Activated T-cell treated with anti-CD3 and anti-CD28 coated beads for 4 hours (primary cell): ENCODE measurements at regions not wholly inside any gene's neighbourhood (a gene's known extent, or its start where the extent isn't known, plus 50 kb on each side); places are given as distances from the start of the nearest gene placed in this dataset.

Experiments
- DNase-seq: peaks from one replicate; pipeline ENCODE4 v3.0.0-alpha.2; 2020

DNA sequence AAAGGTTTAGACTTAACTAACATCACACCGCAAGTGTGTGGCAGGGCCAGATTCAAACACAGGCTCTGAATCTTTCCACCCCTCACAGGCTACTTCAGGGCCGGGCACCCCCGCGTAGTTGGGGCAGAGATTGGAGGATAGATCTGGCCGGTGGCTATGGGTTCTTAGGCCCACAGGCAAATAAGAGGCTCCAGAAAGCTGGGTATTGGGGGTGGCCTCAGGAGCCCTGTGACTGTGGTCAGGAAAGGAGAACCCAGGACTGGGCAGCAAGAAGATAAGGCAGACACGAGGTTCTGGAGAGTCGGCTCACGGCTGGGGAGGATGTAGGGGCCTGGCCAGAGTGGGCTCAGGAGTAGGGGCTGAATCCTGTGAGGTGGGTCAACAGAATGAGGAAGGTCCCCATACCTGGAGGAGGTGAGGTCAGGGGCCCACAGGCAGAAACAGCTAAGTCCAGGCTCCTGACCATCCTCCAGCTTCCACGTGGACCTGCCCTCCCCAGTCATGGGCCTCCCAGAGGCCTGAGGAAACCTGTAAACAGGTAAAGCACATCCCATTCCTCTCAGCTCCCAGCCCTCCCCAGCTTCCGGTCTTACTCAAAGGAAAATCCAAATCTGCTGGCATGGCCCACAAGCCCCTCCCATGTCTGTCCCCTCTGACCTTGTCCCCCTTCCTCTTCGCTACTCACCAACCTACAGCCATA lies 306.2 kb downstream of the MATN1 start:
- DNase-seq: no peak

DNA sequence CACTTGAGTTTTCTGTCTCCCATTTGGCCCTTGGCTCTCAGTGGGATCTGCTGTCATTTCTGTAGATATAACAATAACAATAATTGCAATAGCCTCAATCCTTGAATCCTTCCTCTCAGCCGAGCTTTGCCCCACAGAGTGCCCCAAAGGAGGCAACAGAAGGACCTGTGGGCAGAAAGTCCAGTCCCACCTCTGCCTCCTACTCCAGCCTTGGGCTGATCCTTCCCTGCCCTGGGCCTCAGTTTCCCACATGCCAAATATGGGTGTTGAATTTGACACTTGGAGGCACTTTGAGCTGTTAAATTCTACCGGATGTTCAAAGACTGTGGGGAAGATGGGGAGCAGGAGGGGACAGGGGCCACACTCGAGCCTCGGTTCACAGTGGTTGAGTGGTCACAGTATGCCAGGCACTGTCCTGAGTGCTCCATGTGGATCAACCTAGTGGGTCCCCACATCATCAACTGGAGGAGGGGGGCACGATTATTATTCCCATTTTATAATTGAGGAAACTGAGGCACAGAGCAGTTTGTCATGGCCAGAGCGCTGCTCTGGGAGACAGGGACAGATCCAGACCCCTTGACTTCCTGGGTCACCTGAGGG lies 307.1 kb downstream of the MATN1 start:
- DNase-seq: no peak

DNA sequence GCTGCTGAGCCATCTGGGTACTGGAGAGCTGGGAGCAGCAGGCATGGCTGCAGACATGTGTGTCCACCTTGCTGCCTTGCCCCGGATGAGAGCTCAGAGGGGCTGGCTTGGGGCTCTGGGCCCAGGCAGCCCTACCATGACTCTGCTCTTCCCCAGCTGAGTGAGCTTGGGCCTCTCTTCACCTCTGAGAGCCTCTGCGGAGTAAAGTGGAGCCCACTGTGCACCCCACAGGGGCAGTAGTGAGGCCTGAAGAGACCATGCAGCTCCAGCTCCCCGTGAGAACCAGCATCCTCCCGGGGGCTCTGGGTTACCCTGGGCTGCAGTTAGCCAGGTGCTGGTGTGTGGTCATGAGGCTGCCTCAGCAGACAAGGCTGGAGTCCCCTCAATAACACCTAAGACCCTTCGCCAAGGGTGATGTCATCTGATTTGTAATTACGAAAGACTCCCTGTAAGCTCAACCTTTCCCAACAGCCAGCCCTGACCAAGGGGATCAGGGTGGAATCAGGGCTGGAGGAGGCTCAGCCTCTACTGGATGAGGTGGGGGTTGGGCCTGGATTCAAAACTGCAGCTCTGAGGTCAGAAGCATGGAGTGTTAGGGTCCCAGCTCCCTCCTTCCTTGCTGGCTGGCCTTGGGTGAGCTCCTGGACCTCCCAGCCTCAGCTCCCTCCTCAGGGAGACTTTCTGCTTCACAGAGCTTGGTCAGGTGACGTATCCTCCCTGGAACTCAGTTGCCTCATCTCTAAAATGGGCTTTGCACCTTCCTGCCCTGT lies 308.0 kb downstream of the MATN1 start:
- DNase-seq: no peak

DNA sequence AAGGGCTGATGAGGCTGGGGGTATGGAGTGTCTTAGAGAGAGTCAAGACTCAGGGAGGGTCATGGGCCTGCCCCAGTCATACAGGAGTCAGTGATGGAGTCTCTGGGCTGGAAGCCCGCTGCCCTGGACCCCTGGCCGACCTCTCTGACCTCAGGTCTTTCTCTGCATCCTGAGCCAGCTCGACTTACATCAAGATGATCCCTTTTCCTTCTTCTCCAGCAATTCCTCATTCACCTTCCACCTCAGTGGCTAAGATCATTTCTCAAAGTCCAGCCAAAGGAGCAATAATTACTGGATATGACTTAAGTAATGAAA lies 308.6 kb downstream of the MATN1 start:
- DNase-seq: no peak

DNA sequence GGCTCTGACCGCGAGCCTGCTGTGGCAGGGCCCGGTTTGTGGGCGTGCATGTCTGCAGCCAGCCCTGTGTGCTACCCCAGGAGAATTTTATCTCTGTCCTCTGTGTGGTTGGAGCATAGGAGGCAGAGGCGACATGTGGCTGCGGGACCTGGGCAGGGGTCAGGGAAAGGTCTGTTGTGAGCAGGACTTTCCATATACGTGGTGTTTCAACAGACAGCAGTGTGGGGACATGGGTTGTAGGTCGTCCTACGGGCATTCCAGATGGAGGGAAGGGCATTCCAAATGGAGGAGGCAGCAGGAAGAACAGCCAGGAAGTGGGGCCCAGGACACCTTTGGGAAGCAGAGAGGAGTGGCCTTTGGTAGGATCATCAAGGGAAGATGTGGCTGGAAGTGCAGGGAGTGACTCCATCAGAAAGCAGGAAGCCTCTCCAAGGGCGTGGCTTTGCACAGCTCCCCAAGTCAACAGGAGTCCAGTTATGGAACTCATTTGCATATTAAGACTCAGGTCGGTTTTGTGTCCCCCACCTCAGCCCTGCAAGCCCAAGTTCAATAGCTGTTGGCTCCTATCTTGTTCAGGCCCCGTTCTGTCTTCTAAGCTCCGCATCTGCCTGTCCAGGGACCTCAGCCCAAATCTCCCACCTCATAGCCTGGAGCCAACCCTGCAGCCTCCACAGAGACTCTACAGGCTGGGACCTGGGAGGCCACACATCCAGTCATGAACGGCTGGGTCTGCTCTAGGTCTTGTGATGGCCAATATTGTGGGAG lies 309.1 kb downstream of the MATN1 start:
- DNase-seq: no peak

DNA sequence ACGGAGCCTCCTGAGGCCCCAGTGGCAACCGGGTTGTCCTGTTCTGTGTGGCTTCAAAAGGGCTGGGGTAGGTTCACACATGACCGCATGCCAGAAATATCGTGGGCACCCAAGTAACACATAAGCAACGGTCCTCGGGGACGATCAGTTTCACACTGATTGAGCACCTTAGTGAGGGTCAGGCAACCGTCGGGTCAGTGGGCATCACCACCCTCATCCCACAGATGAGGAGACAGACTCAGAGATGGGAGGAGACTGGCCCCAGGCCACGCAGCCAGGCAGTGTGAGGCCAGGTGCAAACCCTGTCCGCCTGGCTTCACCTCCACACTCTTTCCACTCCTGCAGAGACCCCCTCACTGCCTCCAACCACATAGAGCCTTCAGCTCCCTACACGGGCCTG lies 309.8 kb downstream of the MATN1 start:
- no peak for DNase-seq

DNA sequence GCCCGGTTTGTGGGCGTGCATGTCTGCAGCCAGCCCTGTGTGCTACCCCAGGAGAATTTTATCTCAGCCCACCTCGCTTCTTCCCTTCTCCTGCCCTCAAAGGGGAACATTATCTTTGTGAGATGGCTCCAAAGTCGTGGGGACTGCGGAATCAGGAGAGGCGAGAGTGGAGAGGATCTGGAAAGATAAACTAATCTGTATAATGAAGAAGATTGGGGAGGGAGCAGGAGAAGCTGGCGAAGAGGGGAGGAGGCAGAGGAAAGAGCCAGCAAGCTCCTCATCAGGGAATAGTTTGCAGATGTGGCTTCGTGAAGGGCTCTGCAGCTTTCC lies 310.3 kb downstream of the MATN1 start:
- no peak for DNase-seq

DNA sequence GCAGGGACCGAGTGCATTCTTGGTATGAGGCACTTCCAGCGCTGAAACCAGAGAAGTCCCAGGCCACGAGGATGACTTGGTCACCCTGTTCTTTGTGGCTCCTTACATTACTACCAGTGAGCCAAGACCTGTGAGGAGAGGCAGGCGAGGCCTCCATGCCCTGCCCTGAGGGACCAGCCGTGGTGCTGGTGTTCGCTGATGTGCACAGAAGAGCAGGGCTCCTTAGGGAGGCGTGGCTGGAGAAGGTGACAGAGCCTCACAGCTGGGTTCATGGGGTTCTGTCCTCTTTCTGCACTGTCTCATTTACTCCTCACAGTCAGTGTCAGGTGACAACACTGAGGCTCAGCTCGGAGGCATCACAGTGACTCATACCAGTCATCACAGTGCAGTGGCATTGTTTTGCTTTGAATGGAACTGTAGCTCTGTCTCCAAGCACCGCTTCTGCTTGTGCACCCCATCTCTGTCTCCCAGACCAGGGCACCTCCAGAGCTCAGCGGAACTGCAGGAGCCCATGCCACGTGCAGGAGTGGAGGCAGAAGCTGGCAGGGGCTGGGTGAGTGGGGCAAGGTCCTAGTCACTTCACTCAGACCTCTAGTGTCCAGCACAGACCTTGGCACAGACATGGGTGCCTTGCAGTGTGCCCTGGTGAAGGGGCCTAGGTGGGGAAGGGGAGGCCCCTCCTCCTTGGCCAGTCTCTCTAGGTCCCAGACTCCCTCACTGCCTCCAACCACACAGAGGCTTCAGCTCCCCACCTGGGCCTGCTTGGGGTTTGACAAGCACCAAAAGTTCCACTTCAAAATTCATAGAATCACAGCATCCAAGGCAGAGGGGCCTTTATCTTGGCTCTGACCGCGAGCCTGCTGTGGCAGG lies 310.9 kb downstream of the MATN1 start:
- no peak for DNase-seq

DNA sequence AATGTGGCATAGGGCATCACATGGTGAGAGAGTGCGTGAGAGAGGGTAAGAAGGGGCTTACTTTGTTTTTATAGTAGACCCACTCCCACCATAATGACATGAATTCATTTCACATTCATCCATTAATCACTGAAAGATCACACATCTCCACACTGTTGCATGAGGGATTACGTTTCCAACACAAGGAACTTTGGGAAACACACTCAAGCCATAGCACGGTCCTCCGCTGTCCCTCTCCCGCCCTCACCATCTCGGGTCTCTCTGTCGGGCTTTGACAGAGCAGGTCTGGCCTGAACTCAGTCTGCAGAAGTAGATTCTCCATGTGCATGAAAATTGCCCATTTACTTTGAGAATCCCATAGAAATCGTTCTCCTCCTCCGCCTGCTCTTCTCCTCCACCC lies 312.2 kb downstream of the MATN1 start:
- no peak for DNase-seq

DNA sequence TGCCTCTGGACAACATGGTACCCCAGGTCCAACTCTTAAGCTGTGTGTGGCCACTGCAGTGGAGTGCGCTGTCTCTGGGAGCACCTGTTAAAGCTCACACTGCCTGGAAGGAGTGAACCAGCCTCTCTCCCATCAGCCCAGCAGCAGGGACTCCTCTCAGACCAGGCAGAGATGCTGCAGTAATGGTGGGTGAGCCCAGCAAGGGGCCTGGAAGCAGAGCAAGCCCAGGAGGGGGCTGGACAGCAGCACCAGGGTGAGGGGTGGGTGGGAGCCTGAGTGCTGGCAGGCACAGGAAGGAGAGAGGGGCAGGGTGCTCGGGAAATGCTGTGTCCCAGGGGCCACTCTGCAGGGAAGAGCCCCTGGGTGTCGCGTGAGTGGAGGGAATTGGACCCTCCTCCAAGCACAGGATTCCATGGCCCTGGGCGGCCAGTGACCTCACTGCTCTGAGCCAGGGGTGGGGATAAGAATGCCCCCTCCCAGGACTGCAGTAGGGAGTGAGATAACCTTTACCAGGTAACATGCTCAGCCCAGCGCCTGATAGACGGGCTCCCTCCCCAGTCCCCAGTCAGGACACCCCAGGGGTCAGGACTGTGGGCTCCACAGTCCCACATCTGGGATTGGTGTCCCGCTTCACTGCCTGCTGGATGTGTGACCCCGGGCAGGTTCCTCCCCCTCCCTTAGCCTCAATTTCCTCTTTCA lies 313.1 kb downstream of the MATN1 start:
- no peak for DNase-seq

DNA sequence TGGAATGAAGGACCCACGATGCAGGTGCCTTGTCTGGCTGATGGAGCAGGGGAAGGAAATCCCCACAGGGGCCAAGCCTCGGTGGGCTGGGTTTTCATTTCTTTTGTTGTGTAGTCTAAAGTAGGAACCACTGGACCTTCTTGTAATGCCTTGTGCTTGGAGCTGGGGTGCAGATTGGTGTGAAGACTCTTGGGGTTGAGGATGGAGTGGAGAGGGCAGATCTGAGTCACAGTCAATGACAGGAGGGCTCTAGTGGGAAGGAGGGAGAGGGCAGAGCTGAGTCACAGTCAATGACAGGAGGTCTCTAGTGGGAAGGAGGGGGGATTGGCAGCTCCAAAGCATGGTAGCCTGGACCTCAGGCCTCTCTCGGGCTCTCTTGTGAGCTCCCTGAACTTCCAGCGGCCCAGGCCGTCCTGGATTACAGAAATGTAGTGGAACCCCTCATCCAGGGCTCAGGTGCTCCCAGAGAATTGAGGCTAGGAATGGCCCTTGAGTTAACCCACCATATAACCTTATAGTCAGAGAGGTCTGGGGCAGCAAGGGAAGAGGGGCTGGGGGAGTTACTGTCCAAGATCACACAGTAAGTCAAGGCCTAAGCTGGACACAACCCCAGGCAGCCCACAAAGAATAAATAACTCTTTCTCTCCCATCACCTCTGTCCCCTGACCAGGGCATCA lies 313.8 kb downstream of the MATN1 start:
- no peak for DNase-seq

DNA sequence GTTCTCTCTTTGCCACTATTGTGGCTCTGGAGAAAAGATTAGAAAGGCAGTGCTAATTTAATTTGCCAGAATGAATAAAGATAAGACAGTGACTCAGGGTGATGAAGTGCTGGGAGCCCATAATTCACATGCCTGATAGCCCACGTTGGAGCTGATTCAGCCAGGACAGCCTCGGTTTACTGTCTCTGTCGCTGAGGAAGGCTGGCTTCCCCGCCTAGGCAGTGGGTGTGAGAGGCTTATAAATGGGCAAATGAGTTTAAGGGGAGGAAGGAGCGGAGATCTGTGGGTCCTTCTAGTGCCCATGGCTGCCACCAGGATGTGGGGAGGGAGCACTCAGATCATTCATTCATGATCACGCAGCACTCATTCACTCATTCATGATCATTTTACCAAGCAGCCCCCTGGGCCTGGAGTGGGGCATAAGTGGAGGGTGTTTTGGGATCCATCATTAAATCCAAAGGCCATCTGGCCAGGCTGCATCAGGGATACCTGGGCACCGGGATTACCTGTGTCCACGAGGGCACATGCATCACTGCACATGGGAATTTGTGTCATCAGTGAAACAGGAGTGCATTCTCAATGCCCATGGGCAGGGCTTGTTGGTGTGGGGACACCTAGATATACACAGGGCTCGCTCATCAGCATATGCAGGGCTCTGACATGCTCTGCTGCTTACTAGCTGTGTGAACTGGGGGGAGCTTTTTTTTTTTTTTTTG lies 315.4 kb downstream of the MATN1 start:
- no peak for DNase-seq

DNA sequence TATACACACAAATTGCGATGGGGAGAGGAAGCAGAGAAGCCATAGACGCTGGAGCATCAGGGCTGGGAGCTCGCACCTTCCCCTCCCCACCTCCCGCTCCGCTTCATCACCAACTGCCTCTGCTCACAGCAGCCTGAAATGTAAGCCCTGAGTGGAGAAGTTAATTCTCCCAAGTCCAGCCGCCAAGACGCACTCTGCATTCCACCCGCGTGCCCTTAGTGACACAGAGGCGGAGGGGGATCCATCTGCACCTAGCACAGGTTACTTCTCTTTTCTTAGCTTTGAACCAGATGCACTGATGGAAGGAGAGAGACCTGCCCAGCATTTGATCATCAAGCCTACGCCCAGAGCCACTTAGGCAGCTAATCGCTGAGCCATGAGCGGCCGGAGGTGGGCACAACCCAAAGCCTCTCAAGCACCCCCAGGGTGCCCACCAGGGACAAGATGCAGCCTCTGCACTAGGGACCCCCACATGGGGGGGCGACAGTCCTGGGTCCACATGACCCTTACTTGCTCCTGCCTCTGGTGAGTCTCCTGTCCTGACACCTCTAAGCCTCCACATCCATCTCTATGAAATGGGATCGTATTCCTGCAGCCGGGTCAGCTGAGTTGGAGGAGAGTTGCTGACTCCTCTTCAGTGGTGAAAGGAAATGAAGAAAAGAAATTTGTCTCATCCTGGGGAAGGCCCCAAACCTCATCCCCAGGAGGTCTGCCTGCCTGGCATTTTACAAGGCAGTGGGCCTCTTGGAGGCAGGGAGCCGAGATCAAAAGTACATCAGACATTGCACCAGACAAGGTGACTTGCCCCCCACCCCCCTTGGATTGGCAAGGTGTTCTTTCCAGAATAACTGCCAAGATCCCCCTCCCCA lies 316.2 kb downstream of the MATN1 start:
- no peak for DNase-seq

DNA sequence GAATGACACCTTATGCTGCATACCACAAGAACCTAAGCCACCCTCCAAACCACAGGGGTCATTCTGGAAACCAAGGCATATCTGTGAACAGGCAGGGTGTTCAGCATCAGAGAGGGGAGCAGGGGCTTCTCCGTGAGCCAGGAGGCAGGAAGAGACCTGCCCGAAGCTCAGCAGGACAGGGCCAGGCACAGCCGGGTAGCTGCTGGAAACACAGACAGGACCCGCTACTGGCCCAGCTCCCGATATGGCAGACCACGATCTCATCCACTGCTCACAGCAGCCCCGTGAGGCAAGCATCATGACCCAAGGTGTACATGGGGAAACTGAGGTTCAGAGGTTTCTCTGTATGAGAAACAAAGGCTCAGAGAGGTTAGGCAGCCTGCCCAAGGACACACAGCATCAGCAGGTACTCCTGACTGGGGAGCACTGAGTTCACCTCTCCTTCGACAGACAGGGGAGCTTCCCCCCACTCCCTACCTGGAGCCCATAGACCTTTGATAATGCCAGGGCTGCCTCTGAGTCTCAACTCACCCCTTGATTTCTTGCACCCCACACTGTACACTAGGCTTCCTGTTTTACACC lies 317.7 kb downstream of the MATN1 start:
- no peak for DNase-seq

DNA sequence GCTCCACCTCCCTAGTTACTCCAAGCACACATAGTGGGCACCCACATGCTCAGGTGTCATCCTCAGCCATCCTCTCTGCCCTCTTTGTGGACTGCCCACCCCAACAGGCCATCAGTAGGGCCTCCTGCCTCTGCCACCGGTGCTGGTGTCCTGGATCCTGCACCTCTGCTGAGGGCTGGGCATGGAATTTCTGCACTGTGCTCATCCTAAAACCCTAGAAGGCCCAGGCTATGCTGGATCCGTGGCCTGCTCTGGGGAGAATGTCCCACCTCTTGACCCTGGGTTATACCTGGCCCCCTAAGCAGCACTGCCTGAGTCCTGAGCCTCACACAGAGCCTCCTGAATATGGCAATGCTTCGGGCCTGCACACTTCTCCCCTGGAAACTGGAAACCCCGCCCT lies 318.3 kb downstream of the MATN1 start:
- DNase-seq: no peak

DNA sequence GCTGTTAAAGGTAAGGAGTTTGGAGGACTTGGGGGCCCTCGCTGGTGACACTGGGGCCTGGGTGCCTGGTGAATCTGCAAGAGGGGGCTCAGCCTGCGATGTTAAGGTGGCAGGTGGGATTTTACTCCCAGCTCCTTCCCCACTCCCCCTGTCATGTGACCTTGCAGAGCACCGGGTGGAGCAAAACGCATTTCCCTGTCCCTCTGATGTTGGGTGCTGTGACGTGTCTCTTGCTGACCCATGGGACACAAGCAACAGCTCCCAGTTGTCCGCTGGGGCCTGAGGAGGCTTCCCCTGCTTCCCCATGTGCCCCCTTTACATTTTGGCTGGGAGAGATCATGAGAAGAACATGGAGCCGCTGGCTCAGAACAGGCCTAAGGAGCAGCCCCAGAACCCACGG lies 319.0 kb downstream of the MATN1 start:
- no peak for DNase-seq

DNA sequence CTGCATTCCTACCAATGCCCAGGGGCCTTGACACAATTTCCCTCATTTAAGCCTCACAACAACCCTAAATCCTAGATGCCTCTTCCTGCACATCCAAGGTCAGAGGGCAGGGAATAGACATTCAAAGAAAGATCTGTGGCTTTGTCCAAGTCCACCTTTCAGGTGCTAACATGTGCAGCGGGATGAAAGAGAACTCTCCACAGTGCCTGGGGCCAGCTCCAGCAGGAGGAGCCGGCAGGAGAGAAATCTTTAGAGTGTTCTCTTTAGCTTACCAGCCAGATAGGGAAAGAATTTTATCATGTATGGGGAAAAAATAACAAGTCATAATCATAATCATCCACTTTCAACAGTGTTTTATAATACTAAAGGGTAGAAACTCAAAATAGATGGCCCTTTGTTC lies 319.7 kb downstream of the MATN1 start:
- no peak for DNase-seq

DNA sequence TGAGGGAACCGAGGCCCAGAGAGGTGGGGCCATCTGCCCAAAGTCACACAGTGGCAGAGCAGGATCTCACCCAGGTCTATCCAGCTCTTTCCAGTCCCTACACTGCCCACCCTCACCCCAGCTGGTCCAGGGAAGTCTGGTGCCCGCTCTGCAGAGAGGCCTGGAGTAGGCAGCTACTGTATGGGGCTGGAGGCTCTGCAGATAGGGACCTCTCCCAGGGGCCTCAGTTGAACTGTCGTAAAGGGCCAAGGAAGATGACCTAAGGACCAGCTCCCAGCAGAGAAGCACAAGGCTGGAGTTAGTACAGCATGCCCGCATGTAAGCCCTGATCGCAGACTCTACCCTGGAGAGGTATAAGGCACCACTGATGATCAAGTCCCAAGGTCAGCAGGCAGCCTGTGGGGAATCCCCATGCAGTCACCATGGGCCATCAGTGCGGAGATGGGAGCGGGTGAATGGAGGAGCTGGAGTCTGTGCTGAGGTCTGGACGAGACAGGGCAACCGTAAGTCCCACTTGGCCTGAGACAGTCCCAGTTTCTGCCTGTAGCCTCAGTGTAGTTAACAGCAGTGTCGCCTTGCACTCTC lies 320.2 kb downstream of the MATN1 start:
- no peak for DNase-seq

DNA sequence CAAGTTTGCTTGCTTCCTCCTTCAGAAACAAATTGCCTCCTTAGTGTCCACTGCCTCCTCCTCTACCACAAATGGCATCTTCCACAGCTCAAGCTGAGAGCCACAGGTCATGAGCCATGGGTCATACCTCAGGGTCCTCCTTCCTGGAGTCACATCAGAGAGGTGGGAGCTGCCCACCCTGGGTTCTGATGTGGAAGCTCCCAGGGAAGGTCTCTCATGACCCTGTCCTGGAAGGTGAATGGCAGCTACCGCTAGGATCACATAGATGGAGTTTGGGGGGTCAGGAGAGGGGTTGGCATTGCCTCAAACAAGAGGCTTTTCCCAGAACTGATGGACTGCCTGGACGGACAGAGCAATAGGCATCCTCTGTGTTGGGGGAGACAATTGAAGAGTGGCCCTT lies 321.4 kb downstream of the MATN1 start:
- no peak for DNase-seq
